Progenitor cell of endocrine pancreas (in vitro differentiated cells): ENCODE measurements at regions not wholly inside any gene's neighbourhood (a gene's known extent, or its start where the extent isn't known, plus 50 kb on each side); places are given as distances from the start of the nearest gene placed in this dataset.

Experiments
- DNase-seq: peaks from one replicate; pipeline ENCODE4 v3.0.0; 2021; ENCODE audit warnings: low spot score; ENCODE audit not compliant: unreplicated experiment
- H3K27ac Mint-ChIP-seq: 2 replicates; pipeline ENCODE4 v1.8.0; 2021; ENCODE audit warnings: mild to moderate bottlenecking, moderate library complexity, mixed read lengths
- H3K27me3 Mint-ChIP-seq: 2 replicates; pipeline ENCODE4 v1.8.0; 2021; ENCODE audit warnings: mixed read lengths
- H3K36me3 Mint-ChIP-seq: 2 replicates; pipeline ENCODE4 v1.8.0; 2022; ENCODE audit warnings: mixed read lengths; ENCODE audit not compliant: insufficient read depth
- H3K4me1 Mint-ChIP-seq: 2 replicates; pipeline ENCODE4 v1.8.0; 2021; ENCODE audit warnings: low read depth, mixed read lengths
- H3K4me3 Mint-ChIP-seq: 2 replicates; pipeline ENCODE4 v1.8.0; 2021; ENCODE audit warnings: low read depth, mild to moderate bottlenecking, moderate library complexity, mixed read lengths
- H3K9me3 Mint-ChIP-seq: 2 replicates; pipeline ENCODE4 v1.8.0; 2021; ENCODE audit warnings: low read depth, mixed read lengths
- CTCF ChIP-seq: fragments of 200-600 bp; sonication (generic); IDR thresholded peaks from one replicate; pipeline ENCODE4 v1.5.0; 2021; ENCODE audit warnings: antibody characterized with exemption, mild to moderate bottlenecking; ENCODE audit not compliant: unreplicated experiment

- peak; percentile 4 for DNase-seq
- Mint-ChIP-seq H3K27me3 (peaks cover 17% of the 10 kb centered on the region), H3K36me3 (no peaks in the 10 kb centered on the region), H3K4me3 (no peak overlapping the region), H3K27ac (no peak overlapping the region), H3K9me3 (no peaks in the 10 kb centered on the region), H3K4me1 (no peaks in the 10 kb centered on the region)
- no peak for TF ChIP-seq CTCF
Measured at GRCh38 chr15:99440551-99441443, 125.0 kb upstream of the MEF2A start.

- no peak for DNase-seq
- TF ChIP-seq CTCF = no peak
- no peaks in the 10 kb centered on the region for H3K36me3 Mint-ChIP-seq
- H3K27me3 Mint-ChIP-seq = peaks cover 17% of the 10 kb centered on the region
- no peak overlapping the region for H3K27ac Mint-ChIP-seq
- H3K4me1 Mint-ChIP-seq = no peaks in the 10 kb centered on the region
- H3K9me3 Mint-ChIP-seq = no peaks in the 10 kb centered on the region
- no peak overlapping the region for H3K4me3 Mint-ChIP-seq
Measured at GRCh38 chr15:99441444-99441800, 124.4 kb upstream of the MEF2A start.

- Mint-ChIP-seq H3K4me3 (no peak overlapping the region), H3K4me1 (no peaks in the 10 kb centered on the region), H3K27ac (no peak overlapping the region), H3K36me3 (no peaks in the 10 kb centered on the region), H3K27me3 (peaks cover 17% of the 10 kb centered on the region), H3K9me3 (no peaks in the 10 kb centered on the region)
- DNase-seq = no peak
- TF ChIP-seq CTCF = no peak
Measured at GRCh38 chr15:99441871-99442251, 123.9 kb upstream of the MEF2A start.

- H3K4me1 Mint-ChIP-seq = no peaks in the 10 kb centered on the region
- H3K27ac Mint-ChIP-seq = no peak overlapping the region
- DNase-seq = no peak
Measured at GRCh38 chr15:99442252-99442897, 123.4 kb upstream of the MEF2A start.

More at GRCh38 chr15:99442252-99442897, 123.4 kb upstream of the MEF2A start:
- Mint-ChIP-seq H3K4me3 (no peak overlapping the region), H3K9me3 (no peaks in the 10 kb centered on the region), H3K27me3 (peaks cover 17% of the 10 kb centered on the region), H3K36me3 (no peaks in the 10 kb centered on the region)
- TF ChIP-seq CTCF = no peak
